Natural killer cell (primary cell): ENCODE measurements at regions not wholly inside any gene's neighbourhood (a gene's known extent, or its start where the extent isn't known, plus 50 kb on each side); places are given as distances from the start of the nearest gene placed in this dataset.

ENCODE experiments used
- ATAC-seq, 3 donors: fragments of 150-1000 bp in 2 of 3; fragments of 200-7000 bp in 1 of 3; cut with Tn5 transposase; 1 replicate in 1 of 3; 2 replicates in 2 of 3; pipeline ENCODE4 v1.10.0; 2021; ENCODE audit warnings: mild to moderate bottlenecking in 2 of 3, moderate library complexity in 2 of 3
- DNase-seq, 2 donors: peaks; one replicate each; pipeline versions ENCODE4 v3.0.0 to v3.0.0-alpha.2; 2013 to 2021; ENCODE audit warnings: mixed read lengths in 1 of 2
- H3K27ac ChIP-seq: one replicate; pipeline ENCODE4 v1.5.1; 2013; ENCODE audit warnings: mild to moderate bottlenecking, low read length
- H3K27me3 ChIP-seq: one replicate; pipeline ENCODE4 v1.6.1; 2013; ENCODE audit warnings: low read length; ENCODE audit not compliant: control insufficient read depth, insufficient read depth
- H3K36me3 ChIP-seq: one replicate; pipeline ENCODE4 v1.6.1; 2013; ENCODE audit warnings: low read length; ENCODE audit not compliant: control insufficient read depth, insufficient read depth
- H3K4me1 ChIP-seq: one replicate; pipeline ENCODE4 v1.6.1; 2013; ENCODE audit warnings: low read length; ENCODE audit not compliant: control insufficient read depth, insufficient read depth
- H3K4me3 ChIP-seq: one replicate; pipeline ENCODE4 v1.5.1; 2013; ENCODE audit warnings: low read length
- H3K9me3 ChIP-seq: one replicate; pipeline ENCODE4 v1.6.1; 2013; ENCODE audit warnings: low read length; ENCODE audit not compliant: control insufficient read depth, insufficient read depth
- H3K27ac Mint-ChIP-seq, 2 donors: one replicate each; pipeline ENCODE4 v1.8.0; 2022; ENCODE audit warnings: mild to moderate bottlenecking in 2 of 2, mixed read lengths in 2 of 2, moderate library complexity in 1 of 2
- H3K27me3 Mint-ChIP-seq, 2 donors: one replicate each; pipeline ENCODE4 v1.8.0; 2022; ENCODE audit warnings: low read depth in 2 of 2, mixed read lengths in 2 of 2
- H3K36me3 Mint-ChIP-seq: one replicate; pipeline ENCODE4 v1.8.0; 2022; ENCODE audit warnings: mixed read lengths
- H3K4me1 Mint-ChIP-seq, 2 donors: one replicate each; pipeline ENCODE4 v1.8.0; 2022; ENCODE audit warnings: mixed read lengths in 2 of 2
- H3K4me3 Mint-ChIP-seq: one replicate; pipeline ENCODE4 v1.8.0; 2022; ENCODE audit warnings: mild to moderate bottlenecking, moderate library complexity, mixed read lengths
- H3K9me3 Mint-ChIP-seq, 2 donors: one replicate each; pipeline ENCODE4 v1.8.0; 2022; ENCODE audit warnings: mixed read lengths in 2 of 2
- CTCF ChIP-seq: fragments of 200-600 bp; IDR thresholded peaks from one replicate; pipeline ENCODE4 v1.8.0; 2022; ENCODE audit warnings: antibody characterized with exemption
- WGBS: methylation state at CpG from one replicate; pipeline ENCODE4 v1.1.7; 2013; ENCODE audit warnings: missing lambda C conversion rate; ENCODE audit not compliant: insufficient coverage; 5-methylcytosine and 5-hydroxymethylcytosine counted together
- intact Hi-C: fragments of 100-400 bp; cut with micrococcal nuclease; formaldehyde crosslinking; loops from one replicate; pipeline ENCODE4 v1.14.2; 2022

- no peak overlapping the region for H3K4me3 ChIP-seq
- Mint-ChIP-seq H3K4me1 (no peaks in the 10 kb centered on the region), H3K27me3 (no peaks in the 10 kb centered on the region), H3K4me3 (no peak overlapping the region), H3K36me3 (no peaks in the 10 kb centered on the region), H3K27ac (no peak overlapping the region), H3K9me3 (peaks cover 0 to 6% of the 10 kb centered on the region in 2 donors)
- H3K4me1 ChIP-seq: no peaks in the 10 kb centered on the region
- TF ChIP-seq CTCF: no peak
- no peaks in the 10 kb centered on the region for H3K9me3 ChIP-seq
- DNase-seq: no peak
- H3K27me3 ChIP-seq: no peaks in the 10 kb centered on the region
- H3K36me3 ChIP-seq: no peaks in the 10 kb centered on the region
- WGBS: 87% methylated on average over 3 of the region's 3 CpGs
- H3K27ac ChIP-seq: no peak overlapping the region
- intact Hi-C loops: no loop called here
- ATAC-seq: no peak
Observed at GRCh38 chr16:54724346-54724925, 206.2 kb upstream of the IRX5 start.

GRCh38 chr16:54722210-54722676 is 208.4 kb upstream of the IRX5 start:
- H3K4me1 ChIP-seq: no peaks in the 10 kb centered on the region
- DNase-seq: no peak
- Mint-ChIP-seq H3K4me3 (no peak overlapping the region), H3K27ac (no peak overlapping the region), H3K4me1 (no peaks in the 10 kb centered on the region), H3K27me3 (no peaks in the 10 kb centered on the region), H3K9me3 (peaks cover 2 to 6% of the 10 kb centered on the region in 2 donors), H3K36me3 (no peaks in the 10 kb centered on the region)
- H3K9me3 ChIP-seq: no peaks in the 10 kb centered on the region
- TF ChIP-seq CTCF: no peak
- H3K4me3 ChIP-seq: no peak overlapping the region
- H3K27ac ChIP-seq: no peak overlapping the region
- no peaks in the 10 kb centered on the region for H3K36me3 ChIP-seq
- intact Hi-C loops: no loop called here
- WGBS: 76% methylated on average over 2 of the region's 2 CpGs
- no peaks in the 10 kb centered on the region for H3K27me3 ChIP-seq
- ATAC-seq: no peak

DNA sequence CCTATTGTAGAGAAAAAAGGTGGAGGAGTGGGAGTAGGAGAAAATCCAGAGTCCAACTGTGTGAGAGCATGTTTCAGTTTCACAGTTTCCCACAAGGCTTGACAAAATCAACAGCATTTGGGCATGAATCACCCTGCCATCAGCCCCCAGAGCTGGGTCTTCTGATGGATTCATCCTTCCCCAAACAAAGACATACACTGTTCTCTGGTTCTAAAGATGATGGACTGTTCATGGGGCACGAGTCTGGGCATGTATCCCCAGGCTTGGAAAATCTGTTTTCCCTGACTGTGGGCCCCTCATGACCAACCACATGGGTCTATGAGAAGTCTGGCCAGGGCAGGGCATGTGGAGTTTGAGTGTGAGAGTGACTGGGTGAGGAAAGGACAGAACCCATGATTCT is 210.4 kb upstream of the IRX5 start:
- intact Hi-C loops: no loop called here
- ATAC-seq: no peak
- Histone ChIP-seq H3K27ac (no peak overlapping the region), H3K4me1 (no peaks in the 10 kb centered on the region), H3K9me3 (no peaks in the 10 kb centered on the region), H3K36me3 (no peaks in the 10 kb centered on the region), H3K4me3 (no peak overlapping the region), H3K27me3 (no peaks in the 10 kb centered on the region)
- Mint-ChIP-seq H3K4me3 (no peak overlapping the region), H3K4me1 (no peaks in the 10 kb centered on the region), H3K27ac (no peak overlapping the region), H3K36me3 (no peaks in the 10 kb centered on the region), H3K27me3 (no peaks in the 10 kb centered on the region), H3K9me3 (peaks cover 2 to 6% of the 10 kb centered on the region in 2 donors)
- 62% methylated on average over 1 of the region's 1 CpG for WGBS
- TF ChIP-seq CTCF: no peak
- no peak for DNase-seq

DNA sequence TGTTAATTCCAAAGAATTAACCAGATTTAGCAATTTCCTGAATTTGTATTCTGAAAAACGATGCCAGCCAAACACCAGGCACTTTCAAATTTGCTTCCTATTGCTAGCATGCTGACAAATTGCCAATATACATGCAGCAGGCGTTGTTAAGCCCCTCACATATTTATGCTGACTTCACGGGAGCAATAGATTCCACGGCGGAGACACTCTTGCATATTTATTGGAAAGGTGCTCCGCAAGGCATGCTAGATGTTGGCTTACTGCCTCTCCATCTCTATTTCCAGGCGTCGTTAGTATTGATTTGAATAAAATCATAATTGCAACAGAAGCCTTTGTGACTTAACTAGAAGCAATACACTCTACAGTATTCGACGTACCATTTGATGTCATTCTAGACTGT is 211.0 kb upstream of the IRX5 start:
- H3K27ac Mint-ChIP-seq: no peak overlapping the region

More for the DNA sequence above, 211.0 kb upstream of the IRX5 start:
- TF ChIP-seq CTCF: no peak
- no peaks in the 10 kb centered on the region for H3K27me3 ChIP-seq
- no peaks in the 10 kb centered on the region for H3K36me3 ChIP-seq
- H3K9me3 Mint-ChIP-seq: peaks cover 2 to 9% of the 10 kb centered on the region in 2 donors
- no peak overlapping the region for H3K27ac ChIP-seq
- H3K36me3 Mint-ChIP-seq: no peaks in the 10 kb centered on the region
- H3K9me3 ChIP-seq: no peaks in the 10 kb centered on the region
- no peak overlapping the region for H3K4me3 ChIP-seq
- DNase-seq (no peak), ATAC-seq (no peak)
- H3K4me1 ChIP-seq: no peaks in the 10 kb centered on the region
- no peaks in the 10 kb centered on the region for H3K4me1 Mint-ChIP-seq
- no peak overlapping the region for H3K4me3 Mint-ChIP-seq
- WGBS: 85% methylated on average over 10 of the region's 10 CpGs
- no peaks in the 10 kb centered on the region for H3K27me3 Mint-ChIP-seq
- intact Hi-C loops: no loop called here
